HG02678 (cell line): ENCODE measurements at regions not wholly inside any gene's neighbourhood (a gene's known extent, or its start where the extent isn't known, plus 50 kb on each side); places are given as distances from the start of the nearest gene placed in this dataset.
"Not testable (repeated sequence)": the region's sequence is repeated elsewhere in the genome, so short reads cannot be mapped to it uniquely, and the experiment has no call there.

ENCODE experiments used
- ATAC-seq: cut with Tn5 transposase; IDR thresholded peaks from one replicate; pipeline ENCODE4 v1.9.1; 2021; ENCODE audit warnings: mild to moderate bottlenecking, moderate library complexity; ENCODE audit not compliant: unreplicated experiment

DNA sequence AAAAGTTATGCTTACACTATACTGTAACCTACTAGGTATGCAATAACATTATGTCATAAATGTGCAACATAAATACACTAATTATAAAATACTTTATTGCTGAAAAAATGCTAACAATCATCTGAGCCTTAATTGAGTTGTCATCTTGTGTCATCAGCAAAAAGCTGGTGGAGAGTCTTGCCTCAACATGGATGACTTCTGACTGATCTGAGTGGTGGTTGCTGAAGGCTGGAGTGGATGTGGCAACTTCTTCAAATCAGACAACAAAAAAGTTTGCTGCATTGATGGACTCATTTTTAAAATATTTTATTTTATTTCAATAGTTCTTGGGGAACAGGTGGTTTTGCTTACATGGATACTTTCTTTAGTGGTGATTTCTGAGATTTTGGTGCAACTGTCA lies 93.9 kb upstream of the AMN1 start:
- ATAC-seq: no peak

DNA sequence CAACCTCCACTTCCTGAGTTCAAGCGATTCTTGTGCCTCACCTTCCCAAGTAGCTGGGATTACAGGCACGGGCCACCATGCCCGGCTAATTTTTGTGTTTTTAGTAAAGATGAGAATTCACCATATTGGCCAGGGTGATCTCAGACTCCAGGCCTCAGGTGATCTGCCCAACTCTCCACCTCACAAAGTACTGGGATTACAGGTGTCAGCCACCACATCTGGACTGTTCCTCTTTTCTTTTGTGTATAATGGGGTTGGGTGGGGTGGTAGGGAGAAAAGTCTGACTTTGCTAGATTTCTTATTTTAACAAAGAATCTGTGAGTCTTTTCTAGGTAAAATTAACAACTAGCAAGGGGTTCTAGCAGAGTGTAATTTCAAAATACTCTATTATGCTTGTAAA lies 92.7 kb upstream of the AMN1 start:
- no peak for ATAC-seq

DNA sequence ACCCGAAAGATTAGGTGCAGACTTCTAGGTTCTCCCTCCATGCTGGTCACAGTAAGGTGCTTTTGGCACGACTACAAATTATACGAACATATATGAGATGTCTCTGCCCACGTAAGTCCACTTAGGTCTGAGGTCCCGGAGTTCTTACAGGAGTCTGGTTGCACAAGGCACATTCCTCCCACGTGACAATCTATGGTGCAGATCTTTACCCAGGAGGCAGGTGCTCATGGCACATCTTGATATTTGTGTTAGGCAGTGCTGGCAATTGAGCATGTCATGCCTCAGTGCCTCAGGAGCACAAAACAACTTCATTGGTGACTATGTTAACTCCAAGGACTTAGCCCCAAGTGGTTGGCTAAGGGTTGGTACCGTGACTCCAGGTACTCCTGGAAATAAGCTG lies 92.0 kb upstream of the AMN1 start:
- no peak for ATAC-seq

DNA sequence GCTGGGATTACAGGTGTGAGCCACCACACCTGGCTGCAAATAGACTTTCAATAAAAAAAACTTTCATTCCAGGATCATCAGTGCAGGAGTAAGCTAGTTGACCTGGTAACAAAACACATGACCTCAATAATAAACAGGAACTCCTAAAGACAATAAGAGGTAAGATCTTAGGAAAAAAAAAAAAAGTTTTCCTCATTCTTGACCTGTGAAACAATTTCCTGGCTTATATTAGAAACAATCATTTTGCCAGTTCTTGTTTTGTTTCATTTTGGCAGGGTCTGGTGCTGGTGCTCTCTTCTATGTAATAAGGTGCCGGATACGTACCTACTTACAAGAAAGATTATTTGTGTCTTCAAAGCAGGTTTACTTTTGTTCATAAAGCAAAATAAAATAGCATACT lies 90.6 kb upstream of the AMN1 start:
- no peak for ATAC-seq

DNA sequence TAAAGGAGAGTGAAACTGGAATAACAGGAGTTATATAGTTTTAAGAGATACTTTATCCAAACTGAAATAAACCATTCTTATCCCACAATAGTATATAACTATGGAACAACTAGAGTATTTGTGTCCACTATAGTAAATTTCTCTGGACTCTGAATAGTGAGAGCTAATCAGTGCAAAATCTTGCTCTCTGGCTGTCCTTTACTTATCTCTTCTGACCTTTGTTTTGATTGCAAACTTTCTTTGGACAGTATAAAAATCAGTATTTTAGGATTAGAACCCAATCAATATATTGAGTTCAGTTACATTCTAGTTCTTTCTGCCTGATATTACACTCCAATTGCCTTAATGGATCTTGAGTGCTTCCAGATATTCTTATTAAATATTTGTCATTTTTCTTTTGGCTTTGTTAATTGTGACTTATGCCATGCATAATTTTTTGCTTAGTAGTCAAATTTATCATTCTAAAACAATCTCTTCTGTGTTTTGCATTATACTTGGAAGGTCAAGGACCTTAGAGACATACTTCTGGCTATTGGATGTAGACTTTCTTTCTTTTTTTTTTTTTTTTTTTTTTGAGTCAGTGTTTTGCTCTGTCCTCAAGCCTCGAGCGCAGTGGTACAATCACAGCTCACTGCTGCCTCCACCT lies 89.9 kb upstream of the AMN1 start:
- no peak for ATAC-seq

GRCh38 chr12:31817120-31817519 lies 88.3 kb upstream of the AMN1 start:
- no peak for ATAC-seq

DNA sequence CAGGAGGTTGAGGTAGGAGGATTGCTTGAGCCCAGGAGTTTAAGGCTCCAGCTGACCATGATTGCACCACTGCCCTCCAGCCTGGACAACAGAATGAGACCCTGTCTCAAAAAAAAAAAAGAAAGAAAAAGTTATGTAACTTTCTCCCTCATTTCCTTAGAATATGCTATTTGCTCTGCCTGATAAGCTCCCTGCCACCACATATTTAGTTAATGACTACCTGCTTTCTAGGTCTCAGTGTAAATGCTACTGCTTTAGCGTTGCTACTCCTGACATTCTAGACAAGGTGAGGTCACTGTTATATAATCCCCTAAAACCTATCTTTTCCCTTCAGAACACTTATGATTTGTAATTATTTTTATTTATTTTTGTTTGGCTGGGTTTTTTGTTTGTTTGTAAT lies 86.3 kb upstream of the AMN1 start:
- no peak for ATAC-seq

DNA sequence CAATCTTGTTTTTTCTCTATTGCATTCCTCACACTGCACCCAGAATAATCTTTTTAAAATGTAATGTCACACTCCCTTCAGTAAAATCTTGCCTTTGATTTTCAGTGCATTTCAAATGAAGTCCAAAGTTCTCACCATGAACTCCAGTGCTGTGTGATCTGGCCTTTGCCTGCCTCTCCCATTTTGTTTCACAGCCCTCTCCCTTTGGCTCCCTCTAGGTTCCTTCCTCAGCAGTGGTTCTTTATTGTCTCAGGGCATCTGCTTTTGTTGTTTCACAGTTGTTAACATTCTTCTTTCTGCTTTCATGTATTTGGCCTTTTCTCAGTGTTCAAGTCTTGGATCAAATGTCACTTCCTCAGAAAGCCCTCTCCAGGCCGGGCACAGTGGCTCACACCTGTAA lies 84.5 kb upstream of the AMN1 start:
- ATAC-seq: no peak

DNA sequence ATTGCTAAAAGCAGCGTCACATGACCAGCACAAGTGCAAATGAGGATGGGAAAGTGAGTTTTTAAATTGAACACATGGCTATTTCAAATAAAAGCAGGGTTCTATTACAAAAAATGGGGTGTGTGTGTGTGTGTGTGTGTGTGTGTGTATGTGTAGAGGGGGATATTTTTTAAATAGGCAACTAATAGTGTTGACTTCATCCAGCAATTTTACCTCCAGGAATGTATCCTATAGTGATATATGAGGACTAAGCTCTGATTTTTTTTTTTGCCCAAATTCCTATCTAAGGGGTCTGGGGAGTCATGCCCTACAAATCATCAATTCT lies 78.9 kb upstream of the AMN1 start:
- ATAC-seq: no peak

DNA sequence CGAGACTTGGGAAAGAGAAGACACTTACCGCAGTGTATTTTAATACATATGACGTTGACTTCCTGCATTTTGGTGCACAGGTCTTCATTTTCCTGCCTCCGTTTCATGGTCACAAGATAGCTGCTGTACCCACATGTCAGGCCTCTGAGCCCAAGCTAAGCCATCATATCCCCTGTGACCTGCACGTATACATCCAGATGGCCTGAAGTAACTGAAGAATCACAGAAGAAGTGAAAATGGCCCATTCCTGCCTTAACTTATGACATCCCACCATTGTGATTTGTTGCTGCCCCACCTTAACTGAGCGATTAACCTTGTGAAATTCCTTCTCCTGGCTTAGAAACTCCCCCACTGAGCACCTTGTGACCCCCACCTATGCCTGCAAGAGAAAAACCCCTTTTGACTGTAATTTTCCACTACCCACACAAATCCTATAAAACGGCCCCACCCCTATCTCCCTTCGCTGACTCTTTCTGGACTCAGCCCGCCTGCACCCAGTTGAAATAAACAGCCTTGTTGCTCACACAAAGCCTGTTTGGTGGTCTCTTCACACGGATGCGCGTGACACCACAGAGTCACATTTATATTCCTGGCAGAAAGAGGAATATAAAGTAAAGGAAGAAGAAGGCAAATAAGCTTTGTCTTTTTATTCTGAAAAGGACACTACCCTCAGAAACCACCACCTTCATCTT lies 78.4 kb upstream of the AMN1 start:
- not testable (repeated sequence) for ATAC-seq

DNA sequence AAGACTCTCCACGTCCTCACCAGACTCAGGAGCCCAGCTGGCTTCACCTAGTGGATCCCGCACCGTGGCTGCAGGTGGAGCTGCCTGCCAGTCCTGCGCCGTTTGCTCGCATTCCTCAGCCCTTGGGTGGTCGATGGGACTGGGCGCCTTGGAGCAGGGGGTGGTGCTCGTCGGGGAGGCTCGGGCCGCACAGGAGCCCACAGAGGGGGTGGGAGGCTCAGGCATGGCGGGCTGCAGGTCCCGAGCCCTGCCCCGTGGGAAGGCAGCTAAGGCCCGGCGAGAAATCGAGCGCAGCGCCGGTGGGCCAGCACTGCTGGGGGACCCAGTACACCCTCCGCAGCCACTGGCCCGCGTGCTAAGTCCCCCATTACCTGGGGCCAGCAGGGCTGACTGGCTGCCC lies 76.9 kb upstream of the AMN1 start:
- not testable (repeated sequence) for ATAC-seq

DNA sequence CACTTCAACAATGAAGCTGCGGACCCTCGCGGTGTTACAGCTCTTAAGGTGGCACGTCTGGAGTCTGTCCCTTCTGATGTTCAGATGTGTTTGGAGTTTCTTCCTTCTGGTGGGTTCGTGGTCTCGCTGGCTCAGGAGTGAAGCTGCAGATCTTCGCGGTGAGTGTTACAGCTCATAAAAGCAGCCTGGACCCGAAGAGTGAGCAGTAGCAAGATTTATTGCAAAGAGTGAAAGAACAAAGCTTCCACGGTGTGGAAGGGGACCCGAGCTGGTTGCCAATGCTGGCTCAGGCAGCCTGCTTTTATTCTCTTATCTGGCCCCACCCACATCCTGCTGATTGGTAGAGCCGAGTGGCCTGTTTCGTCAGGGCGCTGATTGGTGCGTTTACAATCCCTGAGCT lies 75.9 kb upstream of the AMN1 start:
- not testable (repeated sequence) for ATAC-seq

DNA sequence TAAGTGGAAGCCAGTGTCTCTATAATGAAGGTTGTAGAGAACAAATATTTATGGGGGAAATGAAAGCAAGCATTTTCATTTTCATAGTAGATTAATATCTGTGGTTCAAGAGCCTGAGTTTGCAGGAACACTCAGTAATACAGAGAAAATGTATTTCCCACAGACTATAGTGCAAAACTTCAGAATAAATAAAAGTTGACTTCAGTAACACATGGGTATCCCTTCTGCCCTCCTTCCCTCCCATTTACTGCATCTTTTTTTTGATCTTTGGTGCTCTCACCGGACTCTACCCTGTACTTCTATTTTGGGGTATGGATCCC lies 75.3 kb upstream of the AMN1 start:
- ATAC-seq: peak; percentile 54

DNA sequence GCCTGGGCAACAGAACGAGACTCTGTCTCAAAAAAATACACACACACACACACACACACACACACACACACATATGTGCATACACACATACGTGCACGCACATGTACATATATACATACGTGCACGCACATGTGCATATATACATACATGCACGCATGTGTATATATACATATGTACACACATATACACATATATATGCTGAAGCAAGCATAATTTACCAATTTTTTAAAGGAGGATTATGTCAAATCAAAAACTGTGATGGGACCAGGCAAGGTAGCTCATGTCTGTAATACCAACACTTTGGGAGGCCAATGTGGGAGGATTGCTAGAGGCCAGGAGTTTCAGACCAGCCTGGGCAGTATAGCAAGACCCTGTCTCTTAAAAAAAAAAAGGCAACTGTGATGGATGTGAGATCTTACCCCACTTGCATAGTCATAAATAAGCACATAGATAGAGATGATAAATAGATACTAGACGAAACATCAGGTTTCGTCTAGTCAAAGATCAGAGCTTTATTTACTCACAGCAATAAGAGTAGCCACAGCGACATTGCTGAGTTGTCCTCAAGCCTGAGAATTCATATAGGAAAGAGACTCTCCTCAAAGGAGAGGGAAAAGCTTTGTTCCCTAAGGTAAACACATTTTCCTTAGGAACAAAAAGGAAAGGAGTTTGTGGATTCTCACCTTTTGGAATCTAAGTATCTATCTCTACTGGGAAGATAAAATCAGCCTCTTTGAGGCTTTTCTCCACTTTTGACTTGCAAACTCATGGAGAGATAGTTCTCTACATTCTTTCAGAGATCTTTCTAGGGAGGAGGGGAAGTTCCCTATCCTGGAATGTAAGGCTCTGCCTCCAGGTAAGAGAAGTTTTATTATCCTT lies 74.7 kb upstream of the AMN1 start:
- ATAC-seq: no peak

DNA sequence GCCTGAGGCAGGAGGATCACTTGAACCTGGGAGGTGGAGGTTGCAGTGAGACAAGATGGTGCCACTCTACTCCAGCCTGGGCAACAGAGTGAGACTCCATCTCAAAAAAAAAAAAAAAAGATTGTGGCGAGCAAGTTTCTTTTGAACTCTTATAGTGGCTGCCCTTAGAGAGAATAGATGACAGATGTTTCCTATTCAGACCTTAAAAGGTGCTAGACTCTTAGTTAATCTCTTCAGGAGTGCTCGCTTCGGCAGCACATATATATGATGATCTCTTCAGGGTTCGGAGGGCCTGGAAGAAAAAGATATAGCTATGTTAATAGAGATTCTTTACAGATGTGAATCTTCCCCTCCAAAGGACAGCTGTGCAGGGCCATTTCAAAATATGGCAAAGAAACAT lies 73.1 kb upstream of the AMN1 start:
- ATAC-seq: no peak

DNA sequence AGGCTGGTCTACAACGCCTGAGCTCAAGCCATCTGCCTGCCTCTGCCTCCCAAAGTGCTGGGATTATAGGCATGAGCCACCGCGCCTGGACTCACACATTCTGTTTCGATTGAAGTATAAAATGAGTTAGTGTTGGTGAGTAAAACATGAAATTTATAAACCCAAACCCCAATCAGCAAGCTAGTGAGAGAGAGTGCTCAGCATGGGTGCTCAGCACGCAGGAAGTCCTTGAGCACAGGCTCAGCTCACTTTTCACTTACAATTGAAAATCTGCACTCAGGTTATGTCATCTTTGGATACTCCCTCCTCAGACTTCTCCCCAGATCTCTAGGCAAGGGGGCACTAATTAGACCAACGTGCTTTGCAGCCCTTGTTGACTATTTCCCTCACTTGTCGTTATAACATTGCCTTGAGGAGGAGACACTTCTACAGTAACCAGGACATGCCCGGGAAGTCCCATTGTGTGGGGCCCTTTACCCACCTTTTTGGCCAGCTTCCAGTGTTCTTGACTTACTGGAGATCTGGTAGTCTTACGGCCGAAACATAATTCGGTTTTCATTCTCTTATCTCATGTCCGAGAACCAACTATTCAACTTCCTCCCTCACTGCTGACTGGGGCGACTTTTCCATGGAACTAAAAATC lies 68.5 kb upstream of the AMN1 start:
- ATAC-seq: no peak

GRCh38 chr12:31796270-31796951 lies 67.6 kb upstream of the AMN1 start:
- no peak for ATAC-seq

DNA sequence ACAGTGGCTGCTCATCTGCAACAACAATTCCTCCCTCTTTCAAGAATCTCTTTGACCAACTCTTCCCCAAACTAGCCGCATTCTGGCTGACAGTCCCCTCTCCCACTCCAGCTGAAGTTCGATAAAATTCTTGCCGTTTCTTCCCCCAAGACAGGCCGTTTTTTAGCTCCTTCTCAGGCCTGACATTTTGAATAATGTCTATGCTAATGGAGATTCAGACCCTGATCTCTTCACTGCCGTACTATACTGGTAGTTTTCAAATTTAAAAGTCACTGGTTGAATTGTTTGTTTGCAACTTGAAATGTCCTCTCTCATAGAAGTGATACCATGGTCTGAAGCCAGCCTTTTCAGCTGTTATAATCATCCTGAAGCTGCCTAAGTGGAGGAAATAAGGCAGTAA lies 65.9 kb upstream of the AMN1 start:
- no peak for ATAC-seq

GRCh38 chr12:31791265-31791664 lies 62.4 kb upstream of the AMN1 start:
- ATAC-seq: not testable (repeated sequence)

DNA sequence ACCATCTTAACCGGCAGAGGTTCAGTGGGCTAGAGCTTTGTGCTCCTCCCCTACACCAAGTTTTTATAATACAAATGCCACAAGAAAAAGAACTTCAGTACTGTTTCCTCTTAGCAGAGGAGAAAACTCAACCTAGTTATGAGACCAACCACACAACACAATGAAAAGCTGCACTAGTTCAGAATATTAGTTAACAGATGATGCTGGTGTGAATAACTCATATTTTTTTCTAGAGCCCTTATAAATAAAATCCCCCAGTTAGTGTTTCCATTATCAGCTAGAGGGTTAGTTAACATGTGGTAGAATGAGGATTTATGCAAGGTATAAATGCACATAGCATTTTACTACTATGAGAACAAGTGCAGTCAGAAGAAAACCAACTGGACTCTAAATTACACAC lies 61.9 kb upstream of the AMN1 start:
- ATAC-seq: no peak

DNA sequence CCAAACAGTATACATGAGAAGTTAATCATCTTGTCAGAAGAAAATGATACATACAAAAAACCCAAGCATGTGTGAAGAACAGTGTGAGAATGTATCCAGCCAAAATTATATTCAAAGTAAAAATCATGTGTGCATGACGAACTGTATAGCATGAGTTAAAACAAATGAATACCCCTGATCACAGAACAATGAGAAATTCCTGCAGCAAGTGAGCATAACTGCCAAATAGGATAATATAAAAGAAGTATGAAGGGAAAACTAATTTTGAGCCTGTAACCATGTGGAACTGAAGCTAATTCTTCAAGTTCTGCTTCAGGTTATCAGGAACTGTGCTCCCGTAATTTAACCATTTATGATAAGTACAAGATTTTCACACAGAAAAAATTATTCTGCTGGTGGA lies 56.5 kb upstream of the AMN1 start:
- no peak for ATAC-seq
